Prostate gland (tissue), 2 donors: ENCODE measurements at regions not wholly inside any gene's neighbourhood (a gene's known extent, or its start where the extent isn't known, plus 50 kb on each side); places are given as distances from the start of the nearest gene placed in this dataset.

Source experiments
- DNase-seq: peaks from one replicate; pipeline ENCODE4 v3.0.0-alpha.2; 2019; ENCODE audit warnings: low spot score
- H3K27ac ChIP-seq, 2 donors: fragments of 200-600 bp; sonication (generic); 2 replicates each; pipeline ENCODE4 v1.5.1; 2017 to 2019
- H3K27me3 ChIP-seq: fragments of 200-600 bp; sonication (generic); replicated peaks from 2 replicates; pipeline ENCODE4 v1.5.1; 2019; ENCODE audit not compliant: insufficient read depth
- H3K36me3 ChIP-seq, 2 donors: fragments of 200-600 bp; sonication (generic); 1 replicate in 1 of 2; 2 replicates in 1 of 2; pipeline versions ENCODE4 v1.5.1 to v1.8.1; 2017 to 2019
- H3K4me1 ChIP-seq: fragments of 200-600 bp; sonication (generic); replicated peaks from 2 replicates; pipeline ENCODE4 v1.5.1; 2019
- H3K4me3 ChIP-seq, 2 donors: fragments of 200-600 bp; sonication (generic); 2 replicates each; pipeline ENCODE4 v1.5.1; 2017 to 2019
- H3K9me3 ChIP-seq: fragments of 200-600 bp; sonication (generic); 2 replicates; pipeline ENCODE4 v1.5.1; 2017
- CTCF ChIP-seq, 4 experiments: fragments of 200-600 bp in 2 of 4; fragments of 450-650 bp in 2 of 4; sonication (generic) in 2 of 4; IDR thresholded peaks; 1 replicate in 3 of 4; 2 replicates in 1 of 4; pipeline ENCODE4 v1.5.1; 2016 to 2019; ENCODE audit warnings: antibody characterized with exemption in 4 of 4, mild to moderate bottlenecking in 2 of 4, moderate library complexity in 2 of 4
- POLR2A ChIP-seq: fragments of 450-650 bp; IDR thresholded peaks from one replicate; pipeline ENCODE4 v1.6.1; 2016; ENCODE audit warnings: antibody characterized with exemption, mild to moderate bottlenecking
- POLR2AphosphoS5 ChIP-seq: sonication (generic); formaldehyde crosslinking; IDR thresholded peaks from one replicate; pipeline ENCODE4 v1.6.1; 2017; ENCODE audit warnings: antibody characterized with exemption
- WGBS: methylation state at CpG from one replicate; pipeline ENCODE4 v1.1.5; 2018; 5-methylcytosine and 5-hydroxymethylcytosine counted together
- intact Hi-C: fragments of 100-400 bp; cut with DNase I; formaldehyde crosslinking; loops from one replicate; pipeline ENCODE4 v1.14.2; 2022

- WGBS, result 77% methylated on average over 1 of the region's 1 CpG
- H3K4me1 ChIP-seq, result no peaks in the 10 kb centered on the region
- H3K9me3 ChIP-seq, result no peaks in the 10 kb centered on the region
- no peak for TF ChIP-seq CTCF (IDR thresholded peaks at IDR 0.05)
- no peak for TF ChIP-seq POLR2AphosphoS5
- TF ChIP-seq POLR2A, result no peak
- no peak for DNase-seq
- no peak overlapping the region for H3K27ac ChIP-seq
- H3K27me3 ChIP-seq, result no peaks in the 10 kb centered on the region
- no peak overlapping the region for H3K4me3 ChIP-seq
- H3K36me3 ChIP-seq, result no peaks in the 10 kb centered on the region
- intact Hi-C loops, result no loop called here
These were observed 444.8 kb upstream of the SLIT2 start for GRCh38 chr4:19806865-19807264.

GRCh38 chr4:19803406-19803805 lies 448.3 kb upstream of the SLIT2 start:
- no peak overlapping the region for H3K27ac ChIP-seq
- 92% methylated on average over 2 of the region's 2 CpGs for WGBS
- H3K4me3 ChIP-seq, result no peak overlapping the region
- H3K36me3 ChIP-seq, result no peaks in the 10 kb centered on the region
- no peaks in the 10 kb centered on the region for H3K4me1 ChIP-seq
- TF ChIP-seq CTCF (IDR thresholded peaks at IDR 0.05) (no peak), POLR2AphosphoS5 (no peak), POLR2A (no peak)
- no peaks in the 10 kb centered on the region for H3K9me3 ChIP-seq
- no peak for DNase-seq
- intact Hi-C loops, result no loop called here
- H3K27me3 ChIP-seq, result no peaks in the 10 kb centered on the region

- no peaks in the 10 kb centered on the region for H3K9me3 ChIP-seq
- no peak overlapping the region for H3K4me3 ChIP-seq
- no peak overlapping the region for H3K27ac ChIP-seq
- no peak for TF ChIP-seq CTCF (IDR thresholded peaks at IDR 0.05)
- no peak for TF ChIP-seq POLR2A
- TF ChIP-seq POLR2AphosphoS5, result no peak
- no peaks in the 10 kb centered on the region for H3K4me1 ChIP-seq
- no peaks in the 10 kb centered on the region for H3K27me3 ChIP-seq
- intact Hi-C loops, result no loop called here
- no peaks in the 10 kb centered on the region for H3K36me3 ChIP-seq
- DNase-seq, result no peak
These were observed 457.9 kb upstream of the SLIT2 start for GRCh38 chr4:19793831-19794230.

GRCh38 chr4:19791422-19792123 lies 460.1 kb upstream of the SLIT2 start:
- TF ChIP-seq POLR2A, result no peak
- TF ChIP-seq POLR2AphosphoS5, result no peak
- TF ChIP-seq CTCF (IDR thresholded peaks at IDR 0.05), result no peak
- intact Hi-C loops, result no loop called here
- Histone ChIP-seq H3K9me3 (no peaks in the 10 kb centered on the region), H3K4me3 (no peak overlapping the region), H3K27ac (no peak overlapping the region), H3K36me3 (no peaks in the 10 kb centered on the region), H3K4me1 (no peaks in the 10 kb centered on the region), H3K27me3 (no peaks in the 10 kb centered on the region)
- DNase-seq, result no peak
- 79% methylated on average over 5 of the region's 5 CpGs for WGBS

GRCh38 chr4:19786616-19787015 lies 465.1 kb upstream of the SLIT2 start:
- no peak for DNase-seq
- Histone ChIP-seq H3K4me1 (no peaks in the 10 kb centered on the region), H3K27ac (no peak overlapping the region), H3K27me3 (no peaks in the 10 kb centered on the region), H3K36me3 (no peaks in the 10 kb centered on the region), H3K4me3 (no peak overlapping the region), H3K9me3 (no peaks in the 10 kb centered on the region)
- TF ChIP-seq CTCF (IDR thresholded peaks at IDR 0.05) (no peak), POLR2A (no peak), POLR2AphosphoS5 (no peak)
- intact Hi-C loops, result no loop called here
- 68% methylated on average over 1 of the region's 1 CpG for WGBS
